ENCODE measurements at regions not wholly inside any gene's neighbourhood (a gene's known extent, or its start where the extent isn't known, plus 50 kb on each side); places are given as distances from the start of the nearest gene placed in this dataset.

DNA sequence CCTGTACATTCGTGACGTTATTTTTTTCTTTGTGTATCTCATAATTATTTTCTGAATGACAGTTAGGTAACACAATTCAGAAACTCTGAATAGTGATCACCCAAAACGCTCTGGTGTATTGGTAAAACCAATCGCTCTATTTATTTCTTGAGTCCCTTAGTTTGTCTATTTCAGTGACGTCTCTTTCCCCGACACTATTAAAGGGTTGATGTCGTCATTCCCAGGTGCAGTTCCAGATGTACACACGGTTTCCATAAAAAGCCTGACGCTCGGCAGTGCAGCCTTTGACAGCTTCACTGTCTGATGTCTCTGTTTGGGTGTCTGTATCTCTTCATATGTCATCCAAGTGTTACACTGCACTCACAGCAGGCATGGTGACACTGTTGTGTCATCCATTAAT is 701.4 kb downstream of the TMEM121 start:
- TF ChIP-seq CTCF (IDR thresholded peaks at IDR 0.05) (no peak), POLR2A (IDR thresholded peaks at IDR 0.05) (no peak)
